Smooth muscle cell (in vitro differentiated cells): ENCODE measurements at regions not wholly inside any gene's neighbourhood (a gene's known extent, or its start where the extent isn't known, plus 50 kb on each side); places are given as distances from the start of the nearest gene placed in this dataset.

Experiments
- DNase-seq: peaks from one replicate; lab custom pipeline; 2025; ENCODE audit not compliant: unreplicated experiment; lab: John Stamatoyannopoulos, UW
- H2AFZ ChIP-seq: fragments of 200-600 bp; sonication (generic); 2 replicates; pipeline ENCODE4 v1.6.0; 2016; ENCODE audit warnings: antibody characterized with exemption, low read depth, mild to moderate bottlenecking
- H3F3A ChIP-seq: fragments of 200-600 bp; sonication (generic); 2 replicates; pipeline ENCODE4 v1.6.0; 2017; ENCODE audit warnings: antibody characterized with exemption, low read depth
- H3K27ac ChIP-seq: fragments of 200-600 bp; sonication (generic); 2 replicates; pipeline ENCODE4 v1.5.1; 2016; ENCODE audit warnings: low read depth, mild to moderate bottlenecking
- H3K27me3 ChIP-seq: fragments of 200-600 bp; sonication (generic); 2 replicates; pipeline ENCODE4 v1.6.1; 2016; ENCODE audit warnings: low read depth, mild to moderate bottlenecking
- H3K36me3 ChIP-seq: fragments of 200-600 bp; sonication (generic); 2 replicates; pipeline ENCODE4 v1.5.1; 2016; ENCODE audit warnings: low read depth
- H3K4me1 ChIP-seq: fragments of 200-600 bp; sonication (generic); 2 replicates; pipeline ENCODE4 v1.5.1; 2016; ENCODE audit warnings: low read depth
- H3K4me2 ChIP-seq: fragments of 200-600 bp; sonication (generic); 2 replicates; pipeline ENCODE4 v1.6.0; 2016; ENCODE audit warnings: mild to moderate bottlenecking
- H3K4me3 ChIP-seq: fragments of 200-600 bp; sonication (generic); 2 replicates; pipeline ENCODE4 v1.5.1; 2016; ENCODE audit warnings: mild to moderate bottlenecking
- H3K79me2 ChIP-seq: fragments of 200-600 bp; sonication (generic); 2 replicates; pipeline ENCODE4 v1.6.0; 2016; ENCODE audit warnings: low read depth, mild to moderate bottlenecking
- H3K9ac ChIP-seq: fragments of 200-600 bp; sonication (generic); 2 replicates; pipeline ENCODE4 v1.6.0; 2016; ENCODE audit warnings: low read depth
- H3K9me3 ChIP-seq: fragments of 200-600 bp; sonication (generic); replicated peaks from 2 replicates; pipeline ENCODE4 v1.5.1; 2016; ENCODE audit warnings: low read depth
- H4K20me1 ChIP-seq: fragments of 200-600 bp; sonication (generic); 2 replicates; pipeline ENCODE4 v1.6.0; 2016; ENCODE audit warnings: low read depth
- WGBS: methylation state at CpG from one replicate; pipeline ENCODE4 v1.1.7; 2016; ENCODE audit warnings: low lambda C conversion rate; 5-methylcytosine and 5-hydroxymethylcytosine counted together
- TF ChIP-seq, protein P1 (sequence below): fragments of 200-600 bp; sonication (generic); IDR thresholded peaks from 2 replicates; pipeline ENCODE4 v1.5.1; 2017; ENCODE audit warnings: borderline replicate concordance, mild to moderate bottlenecking, antibody characterized with exemption; ENCODE audit not compliant: insufficient read depth, poor library complexity, severe bottlenecking

GRCh38 chr6:98335594-98335993, 498.8 kb upstream of the POU3F2 start:
- Histone ChIP-seq H3K4me2 (no peak overlapping the region), H3K9ac (no peak overlapping the region), H3K36me3 (no peaks in the 10 kb centered on the region), H3F3A (no peaks in the 10 kb centered on the region), H3K9me3 (no peaks in the 10 kb centered on the region), H4K20me1 (no peaks in the 10 kb centered on the region), H3K4me3 (no peak overlapping the region), H3K4me1 (peaks cover 21% of the 10 kb centered on the region), H2AFZ (no peak overlapping the region), H3K79me2 (no peaks in the 10 kb centered on the region), H3K27me3 (peaks cover 3% of the 10 kb centered on the region), H3K27ac (no peak overlapping the region)
- TF ChIP-seq, protein P1, sequence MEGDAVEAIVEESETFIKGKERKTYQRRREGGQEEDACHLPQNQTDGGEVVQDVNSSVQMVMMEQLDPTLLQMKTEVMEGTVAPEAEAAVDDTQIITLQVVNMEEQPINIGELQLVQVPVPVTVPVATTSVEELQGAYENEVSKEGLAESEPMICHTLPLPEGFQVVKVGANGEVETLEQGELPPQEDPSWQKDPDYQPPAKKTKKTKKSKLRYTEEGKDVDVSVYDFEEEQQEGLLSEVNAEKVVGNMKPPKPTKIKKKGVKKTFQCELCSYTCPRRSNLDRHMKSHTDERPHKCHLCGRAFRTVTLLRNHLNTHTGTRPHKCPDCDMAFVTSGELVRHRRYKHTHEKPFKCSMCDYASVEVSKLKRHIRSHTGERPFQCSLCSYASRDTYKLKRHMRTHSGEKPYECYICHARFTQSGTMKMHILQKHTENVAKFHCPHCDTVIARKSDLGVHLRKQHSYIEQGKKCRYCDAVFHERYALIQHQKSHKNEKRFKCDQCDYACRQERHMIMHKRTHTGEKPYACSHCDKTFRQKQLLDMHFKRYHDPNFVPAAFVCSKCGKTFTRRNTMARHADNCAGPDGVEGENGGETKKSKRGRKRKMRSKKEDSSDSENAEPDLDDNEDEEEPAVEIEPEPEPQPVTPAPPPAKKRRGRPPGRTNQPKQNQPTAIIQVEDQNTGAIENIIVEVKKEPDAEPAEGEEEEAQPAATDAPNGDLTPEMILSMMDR, result no peak
- DNase-seq, result no peak

DNA sequence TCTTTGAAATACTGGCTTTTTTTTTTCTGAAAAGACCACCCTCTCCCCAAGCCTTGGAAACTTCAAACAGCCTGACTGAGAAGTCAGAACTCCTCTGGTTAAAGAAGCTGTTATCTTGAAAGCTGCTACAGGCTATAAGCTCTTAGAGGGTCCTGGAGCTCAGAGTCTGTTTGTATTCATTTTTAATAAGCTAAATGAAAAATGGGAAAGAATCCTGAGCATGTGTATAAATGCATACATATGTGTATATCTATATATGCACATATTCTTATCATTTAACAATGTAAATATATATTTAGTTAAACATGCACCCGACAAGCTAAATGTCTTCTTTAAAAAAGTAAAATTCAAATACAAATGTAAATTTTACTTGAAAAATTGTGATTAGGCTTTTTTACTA, 494.9 kb upstream of the POU3F2 start:
- DNase-seq, result no peak

DNA sequence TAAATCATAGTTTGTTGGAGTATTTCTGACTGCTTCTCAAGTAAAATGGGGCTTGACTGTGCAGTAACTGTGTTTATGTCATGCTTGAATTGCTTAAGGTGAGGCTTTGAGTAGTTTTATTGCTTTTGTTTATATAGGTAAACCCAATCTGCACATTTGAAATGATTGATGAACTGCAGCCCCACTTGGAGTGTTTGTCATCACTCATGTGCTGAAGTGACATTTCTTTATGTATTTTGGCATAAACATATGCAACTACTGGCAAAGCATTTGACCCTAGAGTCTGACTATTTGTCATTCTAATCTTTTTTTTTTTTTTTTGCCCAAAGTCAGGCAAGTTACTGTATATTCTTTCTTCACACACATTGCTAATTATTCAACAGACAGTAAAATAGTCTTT, 491.4 kb upstream of the POU3F2 start:
- H3K4me2 ChIP-seq, result no peak overlapping the region
- TF ChIP-seq, protein P1, result no peak
- H3K4me3 ChIP-seq, result no peak overlapping the region
- DNase-seq, result no peak
- H4K20me1 ChIP-seq, result no peaks in the 10 kb centered on the region
- H3K36me3 ChIP-seq, result no peaks in the 10 kb centered on the region
- no peaks in the 10 kb centered on the region for H3F3A ChIP-seq
- H3K27ac ChIP-seq, result no peak overlapping the region
- H3K9ac ChIP-seq, result no peak overlapping the region
- H3K4me1 ChIP-seq, result no peaks in the 10 kb centered on the region
- H3K9me3 ChIP-seq, result no peaks in the 10 kb centered on the region
- H3K79me2 ChIP-seq, result no peaks in the 10 kb centered on the region
- H3K27me3 ChIP-seq, result peaks cover 3% of the 10 kb centered on the region
- H2AFZ ChIP-seq, result no peak overlapping the region

More for the DNA sequence above, 494.9 kb upstream of the POU3F2 start:
- H3K4me1 ChIP-seq, result peaks cover 16% of the 10 kb centered on the region
- no peaks in the 10 kb centered on the region for H4K20me1 ChIP-seq
- H2AFZ ChIP-seq, result no peak overlapping the region
- H3K9ac ChIP-seq, result no peak overlapping the region
- H3K79me2 ChIP-seq, result no peaks in the 10 kb centered on the region
- peaks cover 3% of the 10 kb centered on the region for H3K27me3 ChIP-seq
- H3K4me3 ChIP-seq, result no peak overlapping the region
- H3K9me3 ChIP-seq, result no peaks in the 10 kb centered on the region
- TF ChIP-seq, protein P1, result no peak
- no peaks in the 10 kb centered on the region for H3F3A ChIP-seq
- no peak overlapping the region for H3K27ac ChIP-seq
- whole genome bisulfite sequencing, result 100% methylated on average over 1 of the region's 1 CpG
- H3K36me3 ChIP-seq, result no peaks in the 10 kb centered on the region
- H3K4me2 ChIP-seq, result no peak overlapping the region

- Histone ChIP-seq H2AFZ (no peak overlapping the region), H3K27ac (no peak overlapping the region), H3K4me1 (no peaks in the 10 kb centered on the region), H3K27me3 (peaks cover 3% of the 10 kb centered on the region), H3K79me2 (no peaks in the 10 kb centered on the region), H3F3A (no peaks in the 10 kb centered on the region), H4K20me1 (no peaks in the 10 kb centered on the region), H3K36me3 (no peaks in the 10 kb centered on the region), H3K4me3 (no peak overlapping the region), H3K9ac (no peak overlapping the region), H3K9me3 (no peaks in the 10 kb centered on the region), H3K4me2 (no peak overlapping the region)
- TF ChIP-seq, protein P1, result no peak
- DNase-seq, result no peak
These were observed 490.6 kb upstream of the POU3F2 start for GRCh38 chr6:98343797-98344196.
